ENCODE measurements at regions not wholly inside any gene's neighbourhood (a gene's known extent, or its start where the extent isn't known, plus 50 kb on each side); places are given as distances from the start of the nearest gene placed in this dataset.
"Not testable (repeated sequence)": the region's sequence is repeated elsewhere in the genome, so short reads cannot be mapped to it uniquely, and the experiment has no call there.

DNA sequence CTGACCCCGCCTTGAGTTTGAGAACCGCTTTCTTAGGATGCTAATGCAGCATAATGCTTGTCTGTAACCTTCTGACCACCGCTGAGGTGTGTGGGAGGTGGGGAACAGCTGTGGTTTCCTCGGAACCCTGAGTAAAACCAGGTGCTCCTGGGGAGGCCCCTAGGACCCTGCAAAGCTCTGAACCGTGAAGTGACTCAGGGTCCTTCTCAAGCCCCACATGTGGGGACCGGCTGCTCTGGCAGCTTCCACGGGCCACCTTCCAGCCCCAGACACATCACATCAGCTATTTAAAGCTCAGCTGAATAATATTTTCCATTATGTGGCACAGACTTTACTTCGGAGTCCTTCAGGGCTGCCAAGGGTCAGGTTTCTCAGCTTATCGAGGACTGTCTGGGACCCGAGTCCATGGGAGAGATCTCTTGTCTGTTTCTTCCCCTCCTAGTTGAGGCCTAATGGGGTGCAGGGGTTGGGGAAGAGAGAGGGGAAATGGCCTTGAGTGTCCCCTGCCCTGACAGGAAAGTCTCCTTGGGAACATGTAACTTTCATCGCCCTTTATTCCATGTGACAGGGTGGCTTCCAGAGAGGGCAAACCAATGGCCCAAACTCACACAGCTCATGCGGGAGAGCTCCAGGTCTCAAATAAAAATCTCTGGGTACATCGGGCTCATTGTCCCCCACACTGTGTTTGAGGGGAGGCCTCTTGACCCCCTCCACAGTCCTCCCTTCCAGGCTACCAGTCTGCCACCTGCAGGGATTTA, 186.1 kb upstream of the SLC24A3 start:
- peak; percentile 46 for DNase-seq (ENCODE audit: low read depth)

DNA sequence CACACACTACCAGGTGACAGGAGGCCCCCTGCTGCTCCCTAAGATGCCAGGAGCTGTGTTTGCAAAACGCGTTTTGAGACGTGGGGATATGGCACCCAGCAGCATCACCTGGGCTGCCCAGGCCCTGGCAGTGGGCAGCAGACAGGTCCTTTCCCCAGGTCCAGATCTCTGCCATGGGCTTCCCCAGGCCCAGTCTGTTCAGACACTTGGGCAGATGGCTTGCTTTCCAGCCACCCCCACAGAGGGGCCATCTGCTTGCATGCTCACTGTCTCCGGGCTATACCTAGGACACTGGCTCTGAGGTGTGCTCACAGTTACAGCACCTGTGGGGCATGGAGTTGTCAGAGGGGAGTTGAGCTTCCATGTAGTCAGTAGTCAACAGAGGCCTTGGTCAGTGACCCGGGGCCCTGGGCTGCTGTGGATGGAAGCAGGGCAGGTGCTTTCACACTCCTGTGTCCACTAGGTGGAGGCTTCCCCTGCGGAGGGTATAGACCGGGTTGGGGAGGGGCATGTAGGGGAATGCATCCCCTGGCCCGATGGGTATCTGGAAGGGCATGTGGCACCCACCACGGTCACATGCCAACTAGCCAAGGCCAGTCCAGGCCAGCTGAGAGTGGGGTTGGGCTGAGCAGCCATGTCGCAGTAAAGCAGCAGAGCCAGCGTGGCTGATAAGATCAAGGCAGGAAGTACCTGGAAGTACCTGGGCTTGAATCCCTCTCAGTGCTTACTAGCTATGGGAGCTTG, 185.4 kb upstream of the SLC24A3 start:
- no peak for DNase-seq (ENCODE audit: low read depth)

- DNase-seq (ENCODE audit: low read depth) = no peak
Observed at GRCh38 chr20:19027971-19028370, 184.5 kb upstream of the SLC24A3 start.

DNA sequence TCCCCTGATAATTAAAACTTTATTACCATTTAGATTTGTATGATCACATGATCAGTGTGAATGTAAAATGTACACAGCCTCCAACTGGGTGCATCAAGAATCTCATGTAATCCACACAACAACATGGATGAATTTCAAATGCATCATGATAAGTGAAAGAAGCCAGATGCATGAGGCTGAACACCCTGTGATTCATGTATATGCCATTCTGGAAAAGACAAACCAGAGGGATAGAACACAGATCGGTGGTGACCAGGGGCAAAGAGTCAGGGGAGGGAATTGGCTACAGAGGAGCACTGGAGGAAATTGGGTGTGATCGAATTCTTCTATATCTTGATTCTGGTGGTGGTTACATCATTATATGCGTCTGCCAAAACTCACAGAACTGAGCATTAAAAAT, 170.7 kb upstream of the SLC24A3 start:
- no peak for DNase-seq (ENCODE audit: low read depth)

- peak; percentile 11 for DNase-seq (ENCODE audit: low read depth)
Observed at GRCh38 chr20:19045371-19045770, 167.1 kb upstream of the SLC24A3 start.

DNA sequence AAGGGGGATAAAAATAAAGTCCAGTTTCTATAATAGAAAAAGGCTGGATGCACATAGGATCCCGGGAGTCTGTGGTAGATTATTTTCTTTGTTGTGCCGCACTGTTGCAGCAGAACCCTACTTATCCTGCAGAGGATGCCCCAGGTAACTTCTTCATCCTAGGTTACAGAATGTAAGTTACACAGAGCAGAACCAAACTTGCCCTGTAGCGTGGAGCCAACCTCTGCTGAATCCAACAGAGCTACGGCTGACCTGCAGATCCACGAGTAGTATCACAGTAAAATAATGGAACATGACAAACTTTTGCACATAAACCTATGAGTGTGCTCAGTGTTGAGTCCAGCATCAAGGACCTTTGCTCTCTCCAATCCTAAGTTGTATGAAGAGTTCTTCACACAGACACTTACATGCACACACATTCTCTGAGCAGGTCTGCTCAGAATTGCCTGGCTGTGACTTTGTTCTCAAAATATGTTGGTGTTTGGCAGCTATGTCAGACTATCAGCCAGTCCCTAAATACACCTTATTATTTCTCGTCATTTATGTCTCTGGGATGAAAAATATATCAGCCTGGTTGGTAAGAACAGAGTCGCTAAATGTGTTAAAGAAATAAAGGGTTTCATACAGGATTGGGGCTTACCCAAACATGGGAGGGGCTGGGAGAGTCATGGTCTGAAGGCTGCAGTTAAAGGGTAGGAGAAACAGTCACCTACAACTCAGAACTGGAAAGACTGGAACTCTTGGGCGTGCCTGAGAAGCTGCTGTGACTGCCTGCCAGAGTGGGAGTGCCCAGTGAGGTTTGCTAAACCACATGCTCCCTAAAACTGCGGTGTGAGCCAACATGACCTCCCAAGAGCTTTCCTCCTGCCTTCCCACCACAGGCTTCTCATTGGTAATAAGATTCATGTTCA, 165.1 kb upstream of the SLC24A3 start:
- DNase-seq (ENCODE audit: low read depth) = peak; percentile 18

GRCh38 chr20:19047951-19048296, 164.5 kb upstream of the SLC24A3 start:
- DNase-seq (ENCODE audit: low read depth) = no peak

DNA sequence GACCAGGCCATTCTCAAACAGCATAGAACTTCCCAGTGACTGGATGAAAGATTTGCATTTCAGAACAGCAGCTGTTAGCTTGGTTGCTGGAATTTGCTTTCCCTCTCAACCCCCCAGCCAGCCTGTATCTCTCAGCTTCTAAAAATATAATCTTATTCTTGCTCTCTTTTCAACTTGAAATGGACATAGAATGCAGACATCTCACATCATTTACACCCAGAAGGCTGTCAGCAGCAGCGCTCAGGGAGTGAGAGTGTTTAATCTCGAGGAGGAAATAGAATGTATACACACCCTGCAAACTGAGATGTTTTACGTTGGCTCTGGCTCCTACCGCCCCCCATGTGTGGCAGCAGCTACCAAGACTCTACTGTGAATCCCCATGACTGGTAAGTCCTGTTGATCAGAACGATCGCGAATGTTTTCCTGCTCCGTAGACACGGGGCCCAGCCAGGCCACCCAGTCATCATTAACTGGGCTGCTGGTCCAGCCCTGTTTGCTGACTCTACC, 163.4 kb upstream of the SLC24A3 start:
- DNase-seq (ENCODE audit: low read depth) = no peak

- DNase-seq (ENCODE audit: low read depth) = peak; percentile 13
Observed at GRCh38 chr20:19049514-19049913, 162.9 kb upstream of the SLC24A3 start.

DNA sequence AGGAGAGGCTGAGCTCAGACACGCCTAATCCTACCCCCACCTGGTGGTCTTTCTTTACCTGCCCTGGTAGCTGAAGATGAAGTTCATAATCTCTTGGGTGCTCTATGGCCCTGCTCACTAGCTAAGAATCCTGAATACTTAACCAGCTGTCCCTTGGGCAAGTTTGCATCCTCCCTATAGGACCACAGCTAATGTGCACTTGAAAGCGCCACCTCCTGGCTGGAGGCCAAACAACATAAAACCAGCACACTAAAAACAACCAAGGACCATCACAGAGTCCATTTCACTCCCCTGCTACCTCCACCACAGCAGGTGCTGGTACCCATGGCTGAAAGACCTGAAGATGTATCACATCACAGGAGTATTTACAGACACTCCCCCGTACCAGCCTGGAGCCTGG, 155.5 kb upstream of the SLC24A3 start:
- peak; percentile 12 for DNase-seq (ENCODE audit: low read depth)

DNA sequence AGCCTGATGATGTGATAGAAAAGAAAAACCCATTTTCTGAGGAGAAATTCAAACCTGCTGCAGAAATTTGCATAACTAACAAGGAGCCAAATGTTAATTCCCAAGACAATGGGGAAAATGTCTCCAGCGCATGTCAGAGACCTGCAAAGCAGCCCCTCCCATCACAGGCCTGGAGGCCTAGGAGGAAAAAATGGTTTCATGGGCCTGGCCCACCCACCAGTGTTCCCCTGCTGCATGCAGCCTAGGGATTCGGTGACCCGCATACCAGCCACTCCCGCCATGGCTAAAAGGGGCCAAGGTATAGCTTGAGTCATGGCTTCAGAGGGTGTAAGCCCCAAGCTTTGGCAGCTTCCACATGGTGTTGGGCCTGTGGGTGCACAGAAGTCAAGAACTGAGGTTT, 147.7 kb upstream of the SLC24A3 start:
- DNase-seq (ENCODE audit: low read depth) = not testable (repeated sequence)

GRCh38 chr20:19067986-19068385, 144.5 kb upstream of the SLC24A3 start:
- DNase-seq (ENCODE audit: low read depth) = no peak

GRCh38 chr20:19070026-19070425, 142.4 kb upstream of the SLC24A3 start:
- DNase-seq (ENCODE audit: low read depth) = no peak

DNA sequence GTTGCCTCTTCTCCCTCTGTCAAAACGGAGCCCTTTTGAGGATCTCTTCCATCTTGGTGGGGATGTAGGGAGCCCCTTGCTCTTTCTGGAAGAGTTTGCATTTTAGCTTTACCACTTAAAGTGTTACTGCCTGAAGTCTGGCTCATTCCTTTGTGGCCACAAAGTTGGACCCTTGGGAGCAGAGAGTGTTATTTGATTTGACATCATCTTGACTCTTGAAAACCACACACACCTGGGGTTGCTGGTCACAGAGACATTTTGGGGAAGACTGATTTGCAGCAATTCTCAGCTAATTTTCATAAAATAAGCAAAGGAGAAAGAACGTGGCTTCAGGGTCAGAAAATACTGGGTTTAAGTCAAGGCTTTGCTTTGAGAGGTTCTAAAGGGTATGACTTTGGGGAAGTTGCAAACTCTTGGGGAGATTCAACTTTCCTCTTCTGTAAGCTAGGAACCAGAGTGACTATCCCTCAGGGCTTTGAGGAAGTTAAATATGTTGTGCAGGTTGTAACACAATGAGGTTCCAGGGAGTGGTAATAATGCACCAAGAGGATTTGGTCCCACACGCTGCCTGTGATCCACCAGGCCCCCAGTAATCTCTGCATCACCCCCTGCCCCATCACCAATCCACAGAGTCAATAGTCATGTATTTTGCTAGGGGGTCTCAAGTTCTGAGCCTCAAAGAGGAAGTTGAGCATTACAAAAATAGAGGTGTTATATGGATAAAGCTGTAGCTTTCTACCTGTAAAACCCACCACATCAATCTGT, 141.6 kb upstream of the SLC24A3 start:
- no peak for DNase-seq (ENCODE audit: low read depth)

DNA sequence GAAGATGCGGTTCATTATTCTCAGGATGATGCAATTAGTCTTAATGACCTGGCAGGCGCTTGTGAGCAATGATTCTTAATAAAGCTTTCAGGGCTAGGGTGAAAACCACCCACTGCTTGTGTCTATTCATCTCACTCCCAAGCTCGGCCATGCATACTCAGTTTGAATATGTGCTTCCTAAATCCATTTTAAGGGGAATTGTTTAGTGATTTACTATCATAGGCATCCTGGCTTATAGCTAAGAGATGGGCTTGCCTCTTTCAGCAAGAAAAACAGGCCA, 141.1 kb upstream of the SLC24A3 start:
- DNase-seq (ENCODE audit: low read depth) = no peak

GRCh38 chr20:19071902-19072498, 140.4 kb upstream of the SLC24A3 start:
- DNase-seq (ENCODE audit: low read depth) = no peak

- DNase-seq (ENCODE audit: low read depth) = no peak
Observed at GRCh38 chr20:19072988-19073387, 139.5 kb upstream of the SLC24A3 start.

- peak; percentile 18 for DNase-seq (ENCODE audit: low read depth)
Observed at GRCh38 chr20:19073584-19074218, 138.7 kb upstream of the SLC24A3 start.

DNA sequence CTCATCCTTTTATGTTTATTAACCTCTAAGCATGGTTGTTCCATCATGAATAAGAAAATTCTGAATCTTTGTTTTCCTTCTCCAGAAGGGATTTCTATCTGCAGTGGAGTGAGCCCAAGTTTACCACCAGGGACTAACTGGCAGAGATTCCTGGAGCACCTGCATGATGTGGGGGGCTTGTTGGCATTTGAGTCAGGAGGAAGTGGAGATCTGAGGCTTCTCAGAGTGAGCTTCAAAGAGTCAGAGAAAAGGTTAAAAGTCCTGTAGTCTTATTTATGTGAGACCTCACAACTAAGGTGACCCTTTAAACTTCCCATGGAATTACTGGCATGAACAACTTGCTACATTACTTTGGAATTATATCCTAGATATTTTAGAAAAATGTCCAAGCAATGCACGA, 138.1 kb upstream of the SLC24A3 start:
- no peak for DNase-seq (ENCODE audit: low read depth)

DNA sequence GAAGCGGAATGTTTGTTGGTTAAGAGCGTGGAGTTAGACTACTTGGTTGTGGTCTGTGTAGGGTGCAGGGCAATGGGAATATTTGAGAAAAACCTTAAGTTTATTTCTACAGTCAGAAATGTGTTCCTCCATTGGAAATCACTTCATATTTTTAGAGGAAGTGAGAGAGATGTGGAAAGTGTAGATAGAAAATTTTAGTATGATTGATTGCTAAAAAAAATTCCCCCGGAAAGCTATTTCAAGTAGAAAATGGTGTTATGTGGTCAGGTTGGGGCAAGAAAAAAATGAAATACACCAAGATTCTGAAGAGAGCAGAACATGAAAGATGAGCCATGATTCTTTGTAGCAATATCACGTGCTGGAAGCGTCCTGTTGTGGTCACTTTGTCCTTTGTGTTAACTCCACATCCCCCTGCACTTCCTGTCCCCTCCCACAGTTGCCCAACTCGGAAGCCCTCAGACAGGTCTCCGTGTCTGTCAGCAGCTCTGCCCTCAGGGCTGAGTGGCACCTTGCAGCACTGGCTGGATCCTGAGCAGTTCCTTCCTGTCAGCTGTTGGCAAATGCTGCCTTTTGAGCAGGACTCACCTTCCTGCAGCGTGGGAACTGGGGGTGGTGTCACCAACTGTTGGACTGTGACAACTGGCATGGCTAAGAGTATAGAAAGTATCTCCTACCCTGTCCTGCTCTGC, 137.5 kb upstream of the SLC24A3 start:
- DNase-seq (ENCODE audit: low read depth) = peak; percentile 32

Data from RPMI7951 (cell line).